HG03103 (cell line): ENCODE measurements at regions not wholly inside any gene's neighbourhood (a gene's known extent, or its start where the extent isn't known, plus 50 kb on each side); places are given as distances from the start of the nearest gene placed in this dataset.

ENCODE experiments used
- ATAC-seq: cut with Tn5 transposase; IDR thresholded peaks from one replicate; pipeline ENCODE4 v1.9.1; 2021; ENCODE audit warnings: low read depth; ENCODE audit not compliant: unreplicated experiment

- no peak for ATAC-seq
These were observed 172.3 kb downstream of the ARL6IP6 start for GRCh38 chr2:152890736-152891135.

GRCh38 chr2:152883951-152884487 is 165.6 kb downstream of the ARL6IP6 start:
- no peak for ATAC-seq

GRCh38 chr2:152881527-152881926 is 163.1 kb downstream of the ARL6IP6 start:
- ATAC-seq: no peak

DNA sequence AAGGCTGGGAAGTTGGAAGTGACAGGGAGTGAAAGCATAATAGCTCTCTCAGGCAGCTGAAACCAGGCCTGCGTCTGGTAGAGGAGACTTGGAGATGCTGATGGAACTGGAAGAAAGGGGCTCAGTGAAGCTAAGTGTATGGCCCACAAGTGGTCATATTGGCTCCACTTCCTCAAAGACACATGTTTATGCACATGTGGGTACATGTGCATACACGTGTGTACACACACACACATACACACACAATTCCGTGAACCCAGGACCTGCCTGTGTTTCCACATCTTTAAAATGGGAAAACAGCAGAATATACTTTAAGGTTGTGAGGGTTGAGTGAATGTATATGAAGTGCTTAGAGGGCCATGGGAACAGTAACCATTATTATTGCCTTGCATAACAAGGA is 160.9 kb downstream of the ARL6IP6 start:
- no peak for ATAC-seq

DNA sequence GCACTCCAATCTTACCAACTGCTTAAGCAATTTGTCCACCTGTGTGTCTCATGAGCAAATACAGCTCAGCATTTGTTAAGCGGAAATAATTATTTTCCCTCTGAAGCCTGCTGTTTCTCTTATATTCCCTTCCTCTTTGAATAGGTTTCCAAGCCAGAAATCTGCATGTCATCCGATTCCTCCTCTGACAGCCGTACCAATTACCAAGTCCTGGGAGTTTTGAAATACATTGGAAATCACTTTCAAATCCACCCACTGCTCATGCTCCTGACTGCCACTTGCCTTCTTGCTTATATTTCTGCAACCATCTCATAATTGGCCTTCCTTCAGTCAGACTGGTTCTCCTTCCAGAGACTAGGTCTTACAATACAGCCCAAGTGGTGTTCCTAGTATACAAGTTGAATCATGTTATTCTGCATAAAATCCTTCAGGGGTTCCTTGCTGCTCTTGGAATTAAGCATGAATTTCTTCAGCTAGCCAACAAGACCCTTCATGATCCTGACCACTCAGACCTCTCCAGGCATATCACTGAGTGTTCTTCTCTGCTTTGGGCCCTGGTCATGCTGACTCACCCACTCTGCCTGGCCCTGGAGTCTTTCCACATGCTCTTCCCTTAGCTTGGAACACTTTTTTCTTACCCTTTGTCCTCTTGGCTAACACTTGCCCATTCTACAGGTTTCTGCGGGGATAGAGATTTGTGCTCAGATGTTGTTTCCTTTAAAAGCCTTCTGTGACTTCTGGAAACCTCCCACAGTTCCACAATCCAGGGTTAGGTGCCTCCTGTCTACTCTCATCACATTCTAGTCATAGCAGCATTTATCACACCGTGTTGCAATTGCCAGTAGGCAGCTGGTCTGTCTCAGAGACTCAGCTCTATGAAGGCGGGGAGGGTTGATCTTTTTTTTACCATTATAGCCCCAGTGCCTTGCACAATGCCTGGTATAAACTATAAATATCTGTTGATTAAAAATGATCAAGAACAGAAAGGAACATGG is 157.6 kb downstream of the ARL6IP6 start:
- no peak for ATAC-seq

DNA sequence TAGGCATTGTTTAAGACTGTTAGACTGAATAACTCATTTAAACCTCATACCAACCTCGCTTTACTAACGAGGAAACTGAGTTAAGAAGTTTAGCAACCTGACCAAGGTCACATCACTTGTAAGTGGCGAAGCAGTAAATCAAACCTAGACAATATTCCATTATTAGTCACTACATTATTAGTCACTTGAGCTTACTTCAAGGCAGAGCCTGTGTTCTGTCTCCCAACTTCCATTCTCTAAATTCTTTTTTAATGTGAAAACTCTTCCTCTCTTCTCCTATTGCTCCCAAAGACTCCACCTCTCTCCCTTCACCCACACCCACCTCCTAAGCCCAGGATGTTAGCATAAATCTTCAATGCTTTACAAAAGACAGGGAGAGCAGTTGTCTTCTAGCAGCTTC is 156.5 kb downstream of the ARL6IP6 start:
- no peak for ATAC-seq

DNA sequence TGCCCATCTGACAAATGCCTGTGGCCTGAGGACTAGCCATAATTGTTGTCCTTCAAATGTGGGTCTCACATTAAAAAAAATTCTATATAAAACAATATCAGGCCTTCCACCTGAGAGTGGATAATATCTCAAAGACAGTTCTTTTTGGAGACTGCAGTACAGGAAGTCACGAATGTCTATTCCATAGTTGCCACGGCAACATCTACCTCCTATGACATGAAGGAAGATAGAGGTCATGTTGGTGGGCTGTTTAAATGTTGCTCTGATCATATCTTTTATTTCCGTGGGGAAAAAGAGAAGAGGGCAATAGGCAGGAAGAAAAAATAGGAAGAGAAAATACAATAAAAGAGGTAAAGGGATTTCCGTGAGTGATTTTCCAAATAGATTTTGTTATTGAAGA is 151.8 kb downstream of the ARL6IP6 start:
- no peak for ATAC-seq

DNA sequence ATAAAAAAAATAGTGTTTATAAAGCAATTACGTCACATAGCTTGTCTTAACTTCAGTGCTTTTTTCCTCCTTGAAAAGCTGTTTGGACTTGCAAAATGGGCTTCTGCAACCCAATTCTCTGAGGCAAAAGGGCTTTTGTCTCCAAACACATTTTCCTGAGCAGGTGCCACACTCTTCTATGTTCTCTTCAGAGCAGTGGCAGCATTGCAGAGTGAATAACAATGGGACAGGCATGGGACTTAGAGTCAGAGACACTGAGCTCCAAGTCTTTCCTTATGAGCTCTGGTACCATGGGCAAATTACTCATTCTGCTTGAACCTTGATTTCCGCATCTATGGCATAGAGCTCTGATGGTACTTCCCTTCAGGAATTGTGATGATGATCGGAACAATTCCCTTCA is 149.0 kb downstream of the ARL6IP6 start:
- no peak for ATAC-seq

- ATAC-seq: no peak
These were observed 146.3 kb downstream of the ARL6IP6 start for GRCh38 chr2:152864601-152865149.

GRCh38 chr2:152863826-152864225 is 145.4 kb downstream of the ARL6IP6 start:
- ATAC-seq: no peak

GRCh38 chr2:152861349-152861942 is 143.0 kb downstream of the ARL6IP6 start:
- ATAC-seq: peak; percentile 70

GRCh38 chr2:152858594-152859265 is 140.3 kb downstream of the ARL6IP6 start:
- ATAC-seq: no peak

GRCh38 chr2:152846697-152847470 is 128.5 kb downstream of the ARL6IP6 start:
- ATAC-seq: no peak

GRCh38 chr2:152835674-152836073 is 117.3 kb downstream of the ARL6IP6 start:
- no peak for ATAC-seq

GRCh38 chr2:152827944-152828343 is 109.5 kb downstream of the ARL6IP6 start:
- ATAC-seq: no peak

DNA sequence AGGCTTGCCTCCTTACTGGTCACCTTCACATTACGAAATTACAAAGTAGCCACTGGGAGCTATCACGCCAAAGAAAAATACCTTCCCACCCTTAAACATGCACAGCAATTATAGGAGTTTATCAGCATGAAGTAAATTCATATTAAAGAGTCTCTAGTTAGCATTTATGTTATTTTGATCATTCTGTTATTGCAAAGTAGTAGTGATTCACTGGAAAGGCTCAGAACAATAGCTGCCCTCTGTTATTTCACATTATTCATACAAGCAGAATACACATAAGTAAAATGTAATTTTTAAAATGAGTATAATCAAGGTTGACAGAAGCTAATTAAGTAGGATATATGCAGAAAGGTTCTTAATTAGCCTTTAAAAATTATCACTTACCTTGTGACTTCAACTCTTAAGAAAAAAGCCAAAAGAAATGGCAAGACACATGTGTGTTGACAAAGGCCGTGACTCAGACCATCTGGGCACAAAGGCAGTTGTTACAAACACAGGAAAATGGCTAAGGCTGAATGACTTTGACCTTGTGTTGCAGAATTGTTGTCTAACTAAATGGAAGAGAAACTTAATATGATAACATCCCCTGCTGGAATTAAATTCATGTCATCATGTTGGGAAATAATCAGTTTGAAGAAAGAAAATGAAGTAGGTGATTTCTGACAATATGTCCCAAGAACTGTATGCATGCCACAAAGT is 108.3 kb downstream of the ARL6IP6 start:
- ATAC-seq: no peak

GRCh38 chr2:152825834-152826233 is 107.4 kb downstream of the ARL6IP6 start:
- no peak for ATAC-seq

DNA sequence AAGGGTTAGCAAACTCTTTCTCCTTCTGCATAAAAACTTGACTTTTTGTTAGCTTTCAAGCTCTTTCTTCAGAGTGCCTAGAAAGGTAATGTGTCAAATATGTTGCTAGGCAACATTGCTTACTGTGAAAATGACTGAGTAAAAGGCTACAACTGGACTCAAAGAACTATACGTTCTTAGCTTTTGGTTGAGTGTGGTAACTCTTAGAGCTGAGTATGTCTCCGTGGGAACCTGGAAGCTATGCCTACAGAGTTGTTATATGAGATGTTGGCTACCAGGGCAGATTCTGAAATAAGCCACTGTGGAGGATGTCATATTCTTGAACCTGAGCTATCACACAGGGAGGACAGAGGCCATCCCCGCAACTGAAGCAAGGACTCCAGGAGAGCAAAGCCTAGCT is 105.5 kb downstream of the ARL6IP6 start:
- no peak for ATAC-seq

- ATAC-seq: no peak
These were observed 104.3 kb downstream of the ARL6IP6 start for GRCh38 chr2:152822676-152823075.
